ENCODE measurements at regions not wholly inside any gene's neighbourhood (a gene's known extent, or its start where the extent isn't known, plus 50 kb on each side); places are given as distances from the start of the nearest gene placed in this dataset.

DNA sequence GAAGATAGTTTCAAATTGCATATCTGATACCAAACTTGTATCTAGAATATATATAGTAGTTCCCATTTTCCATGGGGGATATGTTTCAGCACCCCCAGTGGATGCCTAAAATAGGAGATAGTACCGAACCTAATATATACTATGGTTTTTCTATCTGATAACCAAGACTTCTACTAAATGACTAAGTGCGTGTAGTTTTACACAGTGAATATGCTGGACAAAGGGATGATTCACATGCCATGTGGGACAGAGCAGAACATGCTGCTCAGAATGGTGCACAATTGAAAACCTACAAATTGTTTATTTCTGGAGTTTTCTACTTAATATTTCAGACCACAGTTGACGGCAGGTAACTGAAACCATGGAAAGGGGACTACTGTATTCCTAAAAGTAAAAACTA lies 73.4 kb upstream of the TP63 start:
- DNase-seq (ENCODE audit: low spot score): no peak

DNA sequence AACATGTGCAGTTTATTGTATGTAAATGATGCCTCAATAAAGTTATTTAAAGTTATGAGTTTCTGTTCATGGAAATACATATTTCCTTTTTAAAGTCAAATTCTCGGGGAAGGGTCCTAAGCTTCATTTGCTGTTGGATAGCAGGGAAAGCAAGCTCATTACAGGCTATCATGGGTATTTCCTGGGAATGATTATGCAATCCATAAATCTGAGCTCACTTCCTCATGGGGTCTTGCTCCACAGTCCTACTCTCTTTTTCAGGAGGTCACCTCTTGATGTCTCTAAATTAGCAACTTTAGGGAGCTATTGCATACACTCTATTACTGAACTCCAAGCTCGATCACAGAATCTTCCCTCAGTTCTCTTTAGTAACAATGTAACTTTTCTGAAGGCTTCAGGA lies 69.9 kb upstream of the TP63 start:
- DNase-seq (ENCODE audit: low spot score): no peak

DNA sequence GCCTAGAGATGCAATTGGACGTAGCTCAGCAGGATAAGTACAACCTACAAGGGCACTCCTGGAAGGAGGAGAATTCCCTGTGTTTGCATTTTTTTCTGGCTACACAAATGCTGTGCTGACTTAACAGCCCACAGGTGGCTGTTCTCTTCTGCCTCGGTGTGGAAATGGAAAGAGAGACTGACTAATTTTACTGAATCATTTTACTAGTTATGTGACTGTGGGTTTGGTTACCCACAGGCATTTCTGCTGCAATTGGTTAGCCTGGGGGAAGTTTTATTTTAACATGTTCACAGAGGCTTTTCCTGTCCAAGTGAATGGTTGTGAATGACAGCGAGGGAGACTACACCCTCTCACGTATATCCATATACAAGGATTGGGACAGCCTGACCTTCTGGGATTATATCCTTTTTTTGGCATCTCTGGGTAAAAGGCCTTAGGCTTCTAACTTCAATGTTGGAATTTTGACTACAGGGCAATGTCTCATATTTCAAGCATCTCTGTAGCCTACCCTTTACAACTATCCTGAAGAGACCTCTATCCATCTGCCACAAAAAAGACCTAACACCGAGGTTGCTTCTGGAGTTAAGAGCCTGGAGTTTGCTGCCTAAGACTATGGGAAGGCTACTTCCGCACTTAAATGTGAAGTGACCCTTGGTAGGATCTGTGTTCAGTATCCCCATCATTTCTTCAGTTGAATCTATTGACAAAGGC lies 67.2 kb upstream of the TP63 start:
- DNase-seq (ENCODE audit: low spot score): peak; percentile 71

DNA sequence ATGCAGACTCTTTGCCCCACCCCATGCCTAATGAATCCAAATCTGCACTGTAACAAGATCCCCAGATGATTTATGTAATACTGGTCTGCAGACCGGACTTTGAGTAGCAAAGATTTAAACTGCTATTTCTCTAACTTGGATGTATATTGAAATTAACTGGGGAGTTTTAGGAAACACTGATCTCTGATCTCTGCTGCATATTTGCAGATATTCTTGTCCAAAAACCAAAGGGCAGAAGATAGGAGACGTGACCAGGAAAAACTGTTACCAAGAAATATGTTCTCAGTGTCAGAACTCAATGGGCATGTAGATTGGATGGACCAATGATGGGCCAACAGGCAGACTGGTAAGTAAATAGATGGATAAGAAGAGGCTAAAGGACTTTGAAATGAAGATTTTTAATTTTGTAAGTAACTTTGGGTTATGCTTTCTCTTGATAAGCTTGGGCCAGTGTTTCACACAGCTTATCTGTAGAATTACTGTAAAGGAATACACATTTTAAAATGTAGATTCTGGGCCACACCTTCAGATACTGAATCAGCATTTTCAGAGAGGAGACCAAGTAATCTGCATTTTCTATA lies 64.5 kb upstream of the TP63 start:
- DNase-seq (ENCODE audit: low spot score): no peak

DNA sequence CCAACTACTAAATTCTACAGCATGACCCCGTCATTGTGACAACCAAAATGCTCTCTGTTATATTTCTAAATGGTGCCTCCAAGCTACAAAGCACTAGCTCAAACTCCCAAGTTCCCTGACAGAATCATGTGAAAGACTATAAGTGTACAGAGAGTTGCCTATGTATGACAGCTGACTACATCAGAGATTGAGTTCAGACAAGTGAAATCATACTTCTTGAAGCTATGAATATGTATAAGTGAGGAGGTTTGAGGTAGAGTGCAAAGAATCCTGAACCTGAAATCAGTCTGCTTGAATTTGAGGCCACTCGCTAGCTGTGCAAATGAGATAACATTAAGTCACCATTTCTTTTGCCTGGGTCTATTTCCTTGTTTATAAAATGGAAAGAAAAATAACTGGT lies 63.9 kb upstream of the TP63 start:
- DNase-seq (ENCODE audit: low spot score): no peak

DNA sequence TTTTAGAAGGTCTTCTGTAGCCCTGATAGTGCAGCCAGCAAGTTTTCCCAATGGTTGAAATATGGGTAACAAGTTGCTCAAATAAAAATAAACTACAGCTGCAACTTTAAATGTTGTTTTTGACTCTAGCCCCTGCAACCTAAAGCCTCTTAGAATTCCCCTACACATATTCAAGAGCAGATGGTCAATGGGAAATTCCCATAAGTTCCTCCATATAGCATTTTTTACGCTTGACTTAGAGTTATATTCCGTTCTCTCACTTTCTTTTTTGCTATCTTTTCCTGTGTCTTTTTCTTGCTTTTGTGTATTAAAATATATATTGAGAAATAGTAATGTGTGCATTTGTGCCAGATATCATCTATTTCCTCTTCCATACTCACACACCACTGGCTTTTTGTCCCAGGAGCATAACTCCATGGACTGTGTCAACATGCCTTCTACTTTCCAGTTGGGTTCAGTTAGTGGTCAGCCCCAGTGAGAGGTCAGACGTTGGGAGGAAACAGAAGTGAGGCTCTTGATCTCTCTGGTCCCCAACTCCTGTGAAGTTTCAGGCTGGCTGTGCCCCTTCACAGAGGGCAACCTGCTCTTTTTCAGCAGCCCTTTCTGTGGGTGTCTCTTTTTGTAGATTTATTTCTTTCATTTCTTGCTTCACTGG lies 63.3 kb upstream of the TP63 start:
- peak; percentile 64 for DNase-seq (ENCODE audit: low spot score)

DNA sequence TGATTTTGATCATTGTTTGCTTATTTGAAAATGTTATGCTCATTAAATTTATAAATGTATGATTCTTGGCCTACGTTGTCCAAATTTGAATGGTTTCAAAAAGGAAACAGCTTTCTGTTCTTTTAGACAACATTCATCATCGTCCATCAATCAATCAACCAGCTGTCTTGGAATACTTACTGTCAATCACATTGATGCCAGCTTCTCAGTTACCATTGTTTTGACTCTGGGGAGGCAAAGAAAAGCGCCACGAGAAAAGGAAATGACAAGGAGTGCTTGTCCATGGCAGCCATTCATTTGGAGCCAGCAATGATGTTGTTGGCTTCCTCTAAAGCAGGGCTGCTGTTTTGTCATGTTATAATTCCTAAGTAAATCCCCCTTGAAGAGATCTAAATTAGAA lies 62.2 kb upstream of the TP63 start:
- no peak for DNase-seq (ENCODE audit: low spot score)

DNA sequence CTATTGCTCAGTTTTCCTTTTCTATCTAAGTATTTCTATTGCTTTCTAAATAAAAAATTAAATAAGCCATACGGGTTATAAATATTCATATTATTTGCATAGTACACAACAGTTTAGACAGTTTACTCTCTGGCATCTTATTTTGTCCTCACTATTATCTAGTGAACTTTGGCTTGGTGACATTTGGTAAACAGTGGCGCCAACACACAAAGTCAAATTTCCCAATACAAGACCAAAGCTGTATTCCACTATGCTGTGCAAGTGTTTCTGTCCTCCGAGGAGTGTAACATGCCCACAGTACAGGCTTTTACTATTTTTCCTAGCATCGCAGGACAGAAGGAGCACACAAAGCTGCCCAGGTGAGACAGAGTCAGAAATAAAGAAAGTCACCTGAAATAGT lies 61.7 kb upstream of the TP63 start:
- no peak for DNase-seq (ENCODE audit: low spot score)

DNA sequence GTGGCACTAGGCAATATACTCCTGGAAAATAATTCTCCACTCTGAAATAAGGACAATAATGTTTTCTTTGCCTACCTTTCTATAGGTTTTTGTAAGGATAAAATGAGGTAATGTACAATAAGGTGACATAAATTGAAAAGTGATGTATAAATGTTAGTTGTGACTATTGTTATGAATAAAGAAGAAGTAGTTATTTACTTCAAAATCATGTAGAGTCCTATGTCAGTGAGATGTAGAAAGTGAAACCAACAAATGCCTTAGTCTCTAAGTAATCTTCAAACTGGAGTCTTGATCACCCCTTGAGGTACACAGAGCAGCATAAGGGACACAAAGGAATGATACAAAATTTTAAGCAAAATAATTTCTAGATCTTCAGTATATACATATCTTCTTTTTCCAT lies 60.3 kb upstream of the TP63 start:
- peak; percentile 61 for DNase-seq (ENCODE audit: low spot score)

DNA sequence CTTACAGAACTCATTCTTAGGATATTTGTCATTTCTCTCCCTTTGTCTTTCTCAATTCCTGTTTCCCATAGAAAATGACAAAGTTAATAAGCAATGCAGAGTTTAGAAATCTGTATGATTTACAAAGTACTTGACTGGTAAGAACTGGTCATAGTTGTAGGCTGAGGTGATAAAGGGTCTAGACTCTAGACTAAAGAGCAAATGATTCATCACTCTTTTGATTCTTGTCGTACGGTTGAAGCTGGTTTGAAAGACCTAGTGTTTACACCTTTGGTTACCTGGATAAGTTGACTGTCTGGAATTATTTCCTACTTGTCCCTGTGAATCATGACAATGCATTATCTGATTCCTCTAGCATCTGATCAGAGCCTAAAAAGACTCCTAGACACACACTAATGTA lies 58.9 kb upstream of the TP63 start:
- DNase-seq (ENCODE audit: low spot score): no peak

DNA sequence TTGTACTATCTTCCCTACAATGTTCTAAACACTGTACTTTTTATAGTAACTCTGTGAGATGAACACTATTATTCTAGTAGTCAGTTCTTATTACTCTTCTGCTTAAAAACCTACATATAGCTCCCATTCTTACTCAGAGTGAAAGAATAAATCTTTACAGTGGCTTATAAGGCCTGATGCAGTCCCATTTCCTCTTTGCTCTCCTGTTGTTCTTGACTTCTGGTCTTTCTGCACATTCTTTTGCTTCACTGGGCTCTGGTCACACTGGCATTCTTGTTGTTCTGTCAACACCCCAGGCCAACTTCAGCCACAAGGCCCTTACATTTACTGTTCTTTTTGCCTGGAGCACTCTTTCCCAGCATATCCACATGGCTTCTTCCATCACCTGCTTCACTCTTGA lies 58.2 kb upstream of the TP63 start:
- DNase-seq (ENCODE audit: low spot score): no peak

DNA sequence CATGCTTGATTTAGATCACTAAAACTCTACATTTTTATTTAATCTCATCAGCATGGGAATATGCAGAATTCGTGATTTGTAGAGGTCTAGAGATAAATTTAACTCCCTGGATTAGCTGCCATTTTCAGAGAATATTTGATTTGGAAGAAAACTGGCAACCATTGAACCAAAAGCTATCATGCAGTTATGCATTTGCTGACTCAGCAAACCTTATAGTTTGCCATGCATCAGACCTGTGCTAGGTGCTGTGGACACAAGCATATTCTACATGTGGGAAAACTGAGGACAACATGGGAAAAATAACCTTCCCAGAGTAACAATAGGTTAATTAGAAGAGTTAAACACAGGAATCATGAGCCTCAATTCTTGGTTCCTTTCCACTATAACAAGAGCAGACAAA lies 54.7 kb upstream of the TP63 start:
- DNase-seq (ENCODE audit: low spot score): no peak

DNA sequence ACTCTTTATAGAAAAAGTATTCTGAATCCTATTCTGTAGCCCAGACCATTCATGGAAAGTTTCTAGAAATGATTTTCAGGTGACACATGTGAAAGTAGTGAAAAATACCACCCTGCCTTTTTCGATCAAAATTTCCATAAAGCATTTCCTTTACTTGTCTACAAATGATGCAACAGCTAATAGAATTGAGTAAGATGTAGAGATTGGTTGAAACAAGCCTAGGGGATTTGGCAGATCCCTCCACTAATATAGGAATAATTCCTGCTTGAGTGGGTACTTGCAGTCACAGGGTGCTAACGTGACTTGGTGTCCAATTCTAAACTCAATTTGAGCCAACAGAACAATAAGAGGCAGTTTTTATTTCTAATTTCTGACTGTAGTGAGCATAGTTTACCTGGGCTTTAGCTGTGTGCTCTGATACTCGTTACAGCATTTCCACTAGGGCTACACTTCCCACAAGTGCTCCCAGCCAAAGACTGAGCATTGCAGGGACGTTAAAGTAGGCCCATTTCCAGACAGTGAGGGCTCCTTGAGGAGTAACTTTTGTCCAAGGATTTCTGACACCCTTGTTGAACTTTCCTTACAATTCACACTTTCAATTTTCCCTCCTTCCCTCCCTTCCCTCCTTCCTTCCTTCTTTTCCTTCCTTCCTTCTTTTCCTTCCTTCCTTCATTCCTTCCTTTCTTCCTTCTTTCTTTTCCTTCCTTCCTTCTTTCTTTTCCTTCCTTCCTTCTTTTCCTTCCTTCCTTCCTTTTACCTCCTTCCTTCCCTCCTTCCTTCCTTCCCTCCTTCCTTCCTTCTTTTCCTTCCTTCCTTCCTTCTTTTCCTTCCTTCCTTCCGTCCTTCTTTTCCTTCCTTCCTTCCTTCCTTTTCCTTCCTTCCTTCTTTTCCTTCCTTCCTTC lies 53.9 kb upstream of the TP63 start:
- DNase-seq (ENCODE audit: low spot score): peak; percentile 30

DNA sequence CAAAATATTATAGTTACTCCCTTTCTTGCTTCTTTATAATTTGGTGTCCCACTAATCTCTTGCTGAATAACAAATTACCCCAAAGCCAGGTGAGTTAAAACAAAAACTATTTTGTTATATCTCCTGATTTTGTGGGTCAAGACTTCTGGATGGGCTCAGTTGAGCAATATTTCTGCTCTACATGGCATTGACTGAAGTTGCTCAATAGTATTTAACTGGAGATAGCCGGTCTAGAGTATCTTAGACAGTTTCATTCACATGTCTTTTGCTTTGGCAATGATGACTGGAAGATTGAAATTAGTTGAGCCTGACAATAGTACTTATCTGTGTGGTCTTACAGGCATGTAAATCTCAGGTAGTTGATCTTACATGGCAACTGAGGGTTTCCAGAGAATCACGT lies 51.0 kb upstream of the TP63 start:
- no peak for DNase-seq (ENCODE audit: low spot score)
